Aorta (tissue), 5 donors: ENCODE measurements at regions not wholly inside any gene's neighbourhood (a gene's known extent, or its start where the extent isn't known, plus 50 kb on each side); places are given as distances from the start of the nearest gene placed in this dataset.

Experiments used
- ATAC-seq: fragments of 200-7000 bp; cut with Tn5 transposase; one replicate; pipeline ENCODE4 v1.9.1; 2022; ENCODE audit warnings: moderate library complexity; ENCODE audit not compliant: low FRiP score
- DNase-seq, 2 donors: peaks; one replicate each; pipeline ENCODE4 v3.0.0-alpha.2; 2020
- H3K27ac ChIP-seq, 2 donors: one replicate each; pipeline ENCODE4 v1.5.1; 2013; ENCODE audit warnings: low read length in 2 of 2, mild to moderate bottlenecking in 2 of 2, moderate library complexity in 2 of 2, control low read depth in 1 of 2, inconsistent platforms in 1 of 2, low read depth in 1 of 2
- H3K27me3 ChIP-seq, 2 donors: one replicate each; pipeline ENCODE4 v1.6.1; 2013; ENCODE audit warnings: control low read depth in 1 of 2, low read length in 1 of 2, mild to moderate bottlenecking in 1 of 2, moderate library complexity in 1 of 2; ENCODE audit not compliant: insufficient read depth in 2 of 2, control insufficient read depth in 1 of 2
- H3K36me3 ChIP-seq, 2 donors: one replicate each; pipeline ENCODE4 v1.6.1; 2013; ENCODE audit warnings: control low read depth in 1 of 2, low read length in 1 of 2, mild to moderate bottlenecking in 1 of 2; ENCODE audit not compliant: insufficient read depth in 2 of 2, control insufficient read depth in 1 of 2
- H3K4me1 ChIP-seq, 2 donors: one replicate each; pipeline ENCODE4 v1.6.1; 2013; ENCODE audit warnings: low read length in 2 of 2, control low read depth in 1 of 2, mild to moderate bottlenecking in 1 of 2, moderate library complexity in 1 of 2; ENCODE audit not compliant: insufficient read depth in 2 of 2, control insufficient read depth in 1 of 2
- H3K4me3 ChIP-seq, 2 donors: one replicate each; pipeline ENCODE4 v1.5.1; 2013; ENCODE audit warnings: low read length in 2 of 2, control low read depth in 1 of 2, mild to moderate bottlenecking in 1 of 2
- H3K9me3 ChIP-seq: one replicate; pipeline ENCODE4 v1.6.1; 2013; ENCODE audit warnings: mild to moderate bottlenecking, low read length; ENCODE audit not compliant: control insufficient read depth
- WGBS, 2 donors: extraction: QIAGEN DNeasy Blood & Tissue Kit; methylation state at CpG; one replicate each; pipeline ENCODE4 v1.1.7; 2013; 5-methylcytosine and 5-hydroxymethylcytosine counted together
- intact Hi-C, 2 donors: fragments of 100-400 bp; cut with DNase I; formaldehyde crosslinking; loops; one replicate each; pipeline versions ENCODE4 v1.14.2 to v1.15.0; 2022
- donor health status: healthy with polysubstance abuse.
- donor health status: Bipolar disorder and iron deficiency.
- donor health status: DM: no; HTN: no; CAD: no.
- donor health status: DM: no; HTN: no; CAD: no.
- donor health status: DM: yes; HTN: yes; CAD: no.

DNA sequence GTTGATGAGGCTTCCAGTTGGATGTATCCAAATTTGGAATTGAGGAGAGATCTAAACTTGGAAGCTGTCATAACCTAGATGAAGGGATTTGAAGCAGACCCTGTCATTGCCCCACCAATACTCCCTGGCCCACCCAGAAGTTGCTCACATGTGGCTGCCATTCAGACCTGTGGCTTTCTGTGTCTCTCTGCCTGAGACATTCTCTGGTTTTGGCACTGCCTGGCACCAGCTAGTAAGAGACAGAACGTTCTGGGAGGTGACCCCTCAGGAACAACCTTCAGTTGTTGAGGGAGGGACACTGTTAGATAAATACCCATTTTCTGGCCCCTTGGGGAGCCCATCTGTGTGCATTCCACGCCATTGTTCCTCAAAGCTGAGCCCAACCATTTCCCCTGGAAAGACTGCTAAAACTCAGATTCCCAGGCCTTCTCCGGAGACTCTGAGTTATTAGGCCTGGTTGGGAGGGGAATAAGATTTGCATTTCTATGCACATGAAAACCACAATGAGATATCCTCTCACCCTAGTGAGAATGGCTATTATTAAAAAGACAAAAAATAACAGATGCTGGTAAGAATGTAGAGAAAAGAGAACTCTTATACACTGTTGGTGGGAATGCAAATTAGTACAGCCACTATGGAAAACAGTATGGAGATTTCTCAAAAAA lies 290.4 kb downstream of the TSHZ3 start:
- no peak for ATAC-seq
- intact Hi-C loops: no loop called here

DNA sequence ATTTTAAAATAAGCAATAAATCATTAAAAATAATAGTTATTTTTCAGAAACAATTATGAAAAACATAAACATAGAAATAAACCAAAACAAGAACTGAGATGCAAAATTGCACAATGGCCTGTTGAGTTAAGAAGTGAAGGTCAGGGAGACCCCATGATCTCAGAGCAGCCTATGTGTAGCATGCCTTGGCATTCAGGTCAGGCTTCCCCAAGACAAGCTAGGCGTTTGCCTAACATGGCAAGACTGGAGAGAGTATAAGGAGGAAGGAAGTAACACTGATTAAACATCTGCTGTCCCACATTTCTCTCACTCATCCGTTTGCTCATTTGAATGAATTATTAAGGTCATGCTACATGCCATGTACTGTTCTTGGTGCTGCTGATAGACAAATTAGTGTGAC lies 291.8 kb downstream of the TSHZ3 start:
- DNase-seq: no peak
- 28 to 48% methylated on average over 2 of the region's 2 CpGs for WGBS, 2 donors

More for the DNA sequence above, 290.4 kb downstream of the TSHZ3 start:
- no peaks in the 10 kb centered on the region for H3K9me3 ChIP-seq
- WGBS, 2 donors: 58 to 65% methylated on average over 3 of the region's 3 CpGs
- no peak for DNase-seq
- H3K27ac ChIP-seq: no peak overlapping the region
- H3K4me3 ChIP-seq: no peak overlapping the region
- H3K27me3 ChIP-seq: no peaks in the 10 kb centered on the region
- H3K4me1 ChIP-seq: no peaks in the 10 kb centered on the region
- H3K36me3 ChIP-seq: no peaks in the 10 kb centered on the region

DNA sequence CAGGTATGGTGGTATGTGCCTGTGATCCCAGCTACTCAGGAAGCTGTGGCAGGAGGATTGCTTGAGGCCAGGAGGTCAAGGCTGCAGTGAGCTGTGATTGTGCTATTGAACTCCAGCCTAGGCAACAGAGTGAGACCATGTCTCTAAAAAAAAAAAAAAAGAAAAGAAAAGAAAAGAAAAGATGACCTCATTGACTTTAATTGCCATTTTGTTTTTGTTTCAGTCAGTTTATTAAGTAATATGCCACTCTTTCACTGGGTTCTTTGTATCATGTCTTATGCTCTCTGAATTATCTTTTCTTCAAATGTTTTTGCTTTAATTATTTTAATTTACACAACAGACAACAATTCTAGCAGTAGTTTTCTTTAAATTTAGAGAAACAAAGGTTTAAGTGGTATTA lies 293.8 kb downstream of the TSHZ3 start:
- Histone ChIP-seq H3K4me3 (no peak overlapping the region), H3K36me3 (no peaks in the 10 kb centered on the region), H3K27me3 (no peaks in the 10 kb centered on the region), H3K4me1 (no peaks in the 10 kb centered on the region), H3K27ac (no peak overlapping the region), H3K9me3 (peaks cover 3% of the 10 kb centered on the region)
- DNase-seq (no peak), ATAC-seq (no peak)
- intact Hi-C loops: no loop called here

More for the DNA sequence above, 291.8 kb downstream of the TSHZ3 start:
- Histone ChIP-seq H3K36me3 (no peaks in the 10 kb centered on the region), H3K27ac (no peak overlapping the region), H3K4me1 (no peaks in the 10 kb centered on the region), H3K4me3 (no peak overlapping the region), H3K27me3 (no peaks in the 10 kb centered on the region), H3K9me3 (no peaks in the 10 kb centered on the region)
- intact Hi-C loops: no loop called here
- ATAC-seq: no peak

DNA sequence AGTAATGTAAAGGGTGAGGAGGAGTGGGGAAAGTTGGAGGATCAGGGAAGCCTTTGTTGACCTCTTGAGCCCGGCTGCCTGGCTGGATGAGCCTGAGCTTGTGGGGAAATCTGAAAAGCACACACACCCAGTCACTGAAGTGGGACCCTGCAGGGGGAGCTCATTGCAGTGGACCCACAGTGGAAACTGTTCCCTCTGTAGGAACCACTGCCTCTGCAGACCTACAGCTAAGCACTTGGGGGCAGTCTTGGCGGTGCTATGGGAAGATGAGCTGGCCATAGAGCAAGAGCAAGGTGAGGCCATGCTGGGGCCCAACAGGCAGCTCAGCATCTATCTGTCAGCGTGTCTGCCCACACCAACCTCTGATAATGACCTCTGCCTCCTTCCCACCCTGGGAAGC lies 294.8 kb downstream of the TSHZ3 start:
- Histone ChIP-seq H3K27ac (no peak overlapping the region), H3K9me3 (peaks cover 3% of the 10 kb centered on the region), H3K36me3 (no peaks in the 10 kb centered on the region), H3K4me1 (no peaks in the 10 kb centered on the region), H3K4me3 (no peak overlapping the region), H3K27me3 (no peaks in the 10 kb centered on the region)
- DNase-seq (peak in 1 of 2 donors; percentile 54), ATAC-seq (no peak)
- intact Hi-C loops: no loop called here
- 16 to 24% methylated on average over 3 of the region's 3 CpGs for WGBS, 2 donors

DNA sequence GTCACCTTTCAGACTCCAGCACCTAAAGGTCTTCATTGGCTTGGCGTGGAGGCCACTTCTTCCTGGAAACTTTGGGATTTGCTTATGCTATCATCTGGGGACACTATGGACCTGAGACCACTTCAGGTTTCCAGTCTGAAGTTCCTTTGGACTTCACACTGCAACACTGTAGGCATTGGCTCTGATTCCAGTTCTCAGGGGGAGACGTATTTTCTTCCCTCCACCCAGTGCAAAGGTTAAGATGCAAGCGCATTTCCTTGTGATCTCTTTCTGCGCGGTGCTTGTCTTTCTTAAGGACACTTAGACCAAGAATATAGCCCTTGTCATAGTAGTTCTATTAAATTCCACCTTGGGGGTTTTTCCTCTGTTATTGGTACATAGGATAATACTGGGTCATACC lies 299.8 kb downstream of the TSHZ3 start:
- intact Hi-C loops: no loop called here
- DNase-seq (no peak), ATAC-seq (no peak)
- Histone ChIP-seq H3K36me3 (no peaks in the 10 kb centered on the region), H3K4me3 (no peak overlapping the region), H3K9me3 (peaks cover 3% of the 10 kb centered on the region), H3K27ac (no peak overlapping the region), H3K4me1 (no peaks in the 10 kb centered on the region), H3K27me3 (no peaks in the 10 kb centered on the region)
- 87 to 89% methylated on average over 5 of the region's 5 CpGs for WGBS, 2 donors

DNA sequence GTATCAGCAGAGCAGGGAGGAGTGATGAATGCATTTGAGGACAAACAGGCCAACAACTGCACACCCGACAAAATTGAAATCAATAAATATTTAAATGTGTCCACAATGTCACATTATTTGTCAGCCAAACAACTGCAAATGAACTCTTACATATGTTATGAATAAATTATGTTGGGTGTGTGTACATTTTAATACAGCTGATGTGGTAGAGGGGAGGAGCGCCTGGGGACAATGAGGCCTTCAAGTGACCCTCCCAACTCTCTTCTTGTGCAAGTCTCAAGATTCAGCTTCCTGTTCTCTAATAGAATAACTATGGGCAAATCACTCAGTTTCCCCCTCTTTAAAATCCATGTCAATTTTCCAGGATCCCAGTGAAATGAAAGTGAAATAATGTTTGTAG lies 303.2 kb downstream of the TSHZ3 start:
- no peak overlapping the region for H3K4me3 ChIP-seq
- 84 to 85% methylated on average over 2 of the region's 2 CpGs for WGBS, 2 donors
- no peak overlapping the region for H3K27ac ChIP-seq
- DNase-seq (no peak), ATAC-seq (no peak)
- H3K27me3 ChIP-seq: no peaks in the 10 kb centered on the region
- H3K4me1 ChIP-seq: no peaks in the 10 kb centered on the region
- intact Hi-C loops: no loop called here
- H3K36me3 ChIP-seq: no peaks in the 10 kb centered on the region
- no peaks in the 10 kb centered on the region for H3K9me3 ChIP-seq

DNA sequence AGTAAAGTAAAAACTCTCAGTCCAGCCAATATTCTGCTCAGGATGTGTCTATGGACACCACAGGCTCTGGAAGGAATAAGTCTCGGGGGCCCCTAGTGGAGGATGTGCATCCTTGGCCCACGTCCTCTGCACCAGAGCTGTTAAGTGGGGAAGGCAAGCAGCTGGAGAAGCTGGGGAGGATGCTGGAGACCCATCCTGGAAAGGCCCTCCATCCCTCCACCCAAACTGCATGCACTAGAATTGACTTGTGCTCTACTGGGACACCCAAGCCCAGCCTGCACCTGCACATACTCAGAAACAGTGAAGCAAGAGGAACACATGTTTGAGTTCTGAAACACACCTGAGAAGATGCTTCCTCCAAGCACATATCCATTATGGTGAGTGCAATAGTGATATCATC lies 307.8 kb downstream of the TSHZ3 start:
- DNase-seq (no peak), ATAC-seq (no peak)
- intact Hi-C loops: no loop called here
- WGBS, 2 donors: 64 to 73% methylated on average over 2 of the region's 2 CpGs
- Histone ChIP-seq H3K27ac (no peak overlapping the region), H3K4me3 (no peak overlapping the region), H3K4me1 (no peaks in the 10 kb centered on the region), H3K36me3 (no peaks in the 10 kb centered on the region), H3K27me3 (no peaks in the 10 kb centered on the region), H3K9me3 (no peaks in the 10 kb centered on the region)

DNA sequence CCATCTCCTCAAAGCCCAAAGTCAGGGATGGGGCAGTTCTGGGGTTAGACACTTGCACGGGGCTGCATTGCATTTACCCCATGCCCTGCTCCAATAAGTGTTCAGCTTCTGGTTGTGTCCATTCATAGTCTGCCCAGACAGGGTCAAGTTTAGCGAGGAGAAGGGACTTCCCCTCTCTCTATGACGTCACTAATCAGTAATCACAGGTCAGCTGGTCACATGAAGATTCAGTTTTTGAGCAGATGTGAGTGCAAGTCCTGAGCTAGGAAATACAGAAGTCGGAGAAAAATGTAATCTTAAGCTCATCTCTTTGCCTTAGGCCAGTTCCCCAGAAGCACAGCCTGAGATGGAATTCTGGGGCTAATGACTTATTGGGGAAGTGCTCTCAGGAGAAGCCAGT lies 310.1 kb downstream of the TSHZ3 start:
- Histone ChIP-seq H3K9me3 (peaks cover 1% of the 10 kb centered on the region), H3K36me3 (no peaks in the 10 kb centered on the region), H3K4me3 (no peak overlapping the region), H3K4me1 (no peaks in the 10 kb centered on the region), H3K27ac (no peak overlapping the region), H3K27me3 (no peaks in the 10 kb centered on the region)
- no peak for DNase-seq
- no peak for ATAC-seq
- 68 to 74% methylated on average over 4 of the region's 4 CpGs for WGBS, 2 donors
- intact Hi-C loops: no loop called here

DNA sequence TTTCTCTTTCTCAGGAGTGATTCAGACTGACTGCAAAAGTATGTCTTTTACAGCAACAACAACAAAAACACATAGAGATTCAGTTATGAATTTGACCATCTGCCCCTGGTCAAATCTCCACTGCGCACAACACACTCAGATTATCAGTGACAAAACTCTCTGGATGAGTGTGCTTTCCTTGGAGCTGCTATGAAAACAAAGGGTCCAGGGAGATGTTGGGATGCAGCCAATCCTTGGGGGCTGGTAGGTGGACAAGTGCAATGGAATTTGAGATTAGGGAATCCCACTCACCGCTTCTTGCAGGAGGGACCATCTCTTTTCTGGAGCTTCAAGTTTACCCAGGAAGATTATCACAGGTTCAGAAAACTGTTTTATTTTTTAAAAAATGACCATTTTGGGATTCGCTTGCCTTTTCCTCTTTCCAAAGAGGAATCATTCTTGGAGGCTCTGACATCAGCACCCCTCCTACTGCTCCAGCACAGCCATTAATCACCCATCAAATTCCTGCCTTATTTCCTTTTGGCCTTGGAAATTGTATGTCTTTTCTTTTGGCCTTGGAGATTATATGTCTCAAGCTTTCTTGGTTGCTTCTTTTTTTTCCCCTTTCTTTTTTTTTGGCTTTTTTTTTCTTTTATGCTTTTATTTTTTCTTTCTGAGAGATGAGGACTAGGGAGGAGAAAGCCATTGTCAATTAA lies 311.8 kb downstream of the TSHZ3 start:
- no peak for ATAC-seq
- Histone ChIP-seq H3K27me3 (no peaks in the 10 kb centered on the region), H3K4me1 (no peaks in the 10 kb centered on the region), H3K4me3 (no peak overlapping the region), H3K9me3 (peaks cover 1% of the 10 kb centered on the region), H3K36me3 (no peaks in the 10 kb centered on the region), H3K27ac (no peak overlapping the region)
- no peak for DNase-seq
- intact Hi-C loops: no loop called here
- WGBS, 2 donors: 37 to 41% methylated on average over 3 of the region's 3 CpGs
